SK-N-SH (cell line): ENCODE measurements at regions not wholly inside any gene's neighbourhood (a gene's known extent, or its start where the extent isn't known, plus 50 kb on each side); places are given as distances from the start of the nearest gene placed in this dataset.

Experiments used
- CHD2 ChIP-seq: fragments of 150-350 bp; IDR thresholded peaks from 2 replicates; pipeline ENCODE4 v1.6.1; 2018; ENCODE audit warnings: low read length; ENCODE audit not compliant: partially characterized antibody
- ELF1 ChIP-seq: IDR thresholded peaks from 2 replicates; pipeline ENCODE4 v1.4.0; 2012
- FOXJ3 ChIP-seq: sonication (generic); formaldehyde crosslinking; IDR thresholded peaks from 2 replicates; pipeline ENCODE4 v1.5.1; 2020; ENCODE audit warnings: mild to moderate bottlenecking, missing genetic modification reagents
- TAF1 ChIP-seq: IDR thresholded peaks from 2 replicates; pipeline ENCODE4 v1.6.1; 2012; ENCODE audit warnings: low read depth, mild to moderate bottlenecking, low read length, moderate library complexity, borderline replicate concordance
- YY1 ChIP-seq: IDR thresholded peaks from 2 replicates; pipeline ENCODE4 v1.4.0; 2012; ENCODE audit warnings: low read depth, mild to moderate bottlenecking
- TF ChIP-seq, protein P1 (sequence below): fragments of 150-350 bp; IDR thresholded peaks from 2 replicates; pipeline ENCODE4 v1.6.1; 2017; ENCODE audit warnings: antibody characterized with exemption, low read length, low read depth, borderline replicate concordance
- TF ChIP-seq, protein P2 (sequence below): fragments of 200-600 bp; sonication (generic); IDR thresholded peaks from 2 replicates; pipeline ENCODE4 v1.6.1; 2017; ENCODE audit warnings: antibody characterized with exemption, mild to moderate bottlenecking, moderate library complexity
- TF ChIP-seq, protein P3 (sequence below): IDR thresholded peaks from 2 replicates; pipeline ENCODE4 v1.6.1; 2012; ENCODE audit warnings: mild to moderate bottlenecking, low read depth, low read length, moderate library complexity

- TF ChIP-seq, protein P1, sequence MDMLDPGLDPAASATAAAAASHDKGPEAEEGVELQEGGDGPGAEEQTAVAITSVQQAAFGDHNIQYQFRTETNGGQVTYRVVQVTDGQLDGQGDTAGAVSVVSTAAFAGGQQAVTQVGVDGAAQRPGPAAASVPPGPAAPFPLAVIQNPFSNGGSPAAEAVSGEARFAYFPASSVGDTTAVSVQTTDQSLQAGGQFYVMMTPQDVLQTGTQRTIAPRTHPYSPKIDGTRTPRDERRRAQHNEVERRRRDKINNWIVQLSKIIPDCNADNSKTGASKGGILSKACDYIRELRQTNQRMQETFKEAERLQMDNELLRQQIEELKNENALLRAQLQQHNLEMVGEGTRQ, result no peak
- TF ChIP-seq FOXJ3 (no peak), YY1 (no peak), CHD2 (no peak), TAF1 (no peak), ELF1 (no peak)
- TF ChIP-seq, protein P2, sequence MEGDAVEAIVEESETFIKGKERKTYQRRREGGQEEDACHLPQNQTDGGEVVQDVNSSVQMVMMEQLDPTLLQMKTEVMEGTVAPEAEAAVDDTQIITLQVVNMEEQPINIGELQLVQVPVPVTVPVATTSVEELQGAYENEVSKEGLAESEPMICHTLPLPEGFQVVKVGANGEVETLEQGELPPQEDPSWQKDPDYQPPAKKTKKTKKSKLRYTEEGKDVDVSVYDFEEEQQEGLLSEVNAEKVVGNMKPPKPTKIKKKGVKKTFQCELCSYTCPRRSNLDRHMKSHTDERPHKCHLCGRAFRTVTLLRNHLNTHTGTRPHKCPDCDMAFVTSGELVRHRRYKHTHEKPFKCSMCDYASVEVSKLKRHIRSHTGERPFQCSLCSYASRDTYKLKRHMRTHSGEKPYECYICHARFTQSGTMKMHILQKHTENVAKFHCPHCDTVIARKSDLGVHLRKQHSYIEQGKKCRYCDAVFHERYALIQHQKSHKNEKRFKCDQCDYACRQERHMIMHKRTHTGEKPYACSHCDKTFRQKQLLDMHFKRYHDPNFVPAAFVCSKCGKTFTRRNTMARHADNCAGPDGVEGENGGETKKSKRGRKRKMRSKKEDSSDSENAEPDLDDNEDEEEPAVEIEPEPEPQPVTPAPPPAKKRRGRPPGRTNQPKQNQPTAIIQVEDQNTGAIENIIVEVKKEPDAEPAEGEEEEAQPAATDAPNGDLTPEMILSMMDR, result no peak
- TF ChIP-seq, protein P3, sequence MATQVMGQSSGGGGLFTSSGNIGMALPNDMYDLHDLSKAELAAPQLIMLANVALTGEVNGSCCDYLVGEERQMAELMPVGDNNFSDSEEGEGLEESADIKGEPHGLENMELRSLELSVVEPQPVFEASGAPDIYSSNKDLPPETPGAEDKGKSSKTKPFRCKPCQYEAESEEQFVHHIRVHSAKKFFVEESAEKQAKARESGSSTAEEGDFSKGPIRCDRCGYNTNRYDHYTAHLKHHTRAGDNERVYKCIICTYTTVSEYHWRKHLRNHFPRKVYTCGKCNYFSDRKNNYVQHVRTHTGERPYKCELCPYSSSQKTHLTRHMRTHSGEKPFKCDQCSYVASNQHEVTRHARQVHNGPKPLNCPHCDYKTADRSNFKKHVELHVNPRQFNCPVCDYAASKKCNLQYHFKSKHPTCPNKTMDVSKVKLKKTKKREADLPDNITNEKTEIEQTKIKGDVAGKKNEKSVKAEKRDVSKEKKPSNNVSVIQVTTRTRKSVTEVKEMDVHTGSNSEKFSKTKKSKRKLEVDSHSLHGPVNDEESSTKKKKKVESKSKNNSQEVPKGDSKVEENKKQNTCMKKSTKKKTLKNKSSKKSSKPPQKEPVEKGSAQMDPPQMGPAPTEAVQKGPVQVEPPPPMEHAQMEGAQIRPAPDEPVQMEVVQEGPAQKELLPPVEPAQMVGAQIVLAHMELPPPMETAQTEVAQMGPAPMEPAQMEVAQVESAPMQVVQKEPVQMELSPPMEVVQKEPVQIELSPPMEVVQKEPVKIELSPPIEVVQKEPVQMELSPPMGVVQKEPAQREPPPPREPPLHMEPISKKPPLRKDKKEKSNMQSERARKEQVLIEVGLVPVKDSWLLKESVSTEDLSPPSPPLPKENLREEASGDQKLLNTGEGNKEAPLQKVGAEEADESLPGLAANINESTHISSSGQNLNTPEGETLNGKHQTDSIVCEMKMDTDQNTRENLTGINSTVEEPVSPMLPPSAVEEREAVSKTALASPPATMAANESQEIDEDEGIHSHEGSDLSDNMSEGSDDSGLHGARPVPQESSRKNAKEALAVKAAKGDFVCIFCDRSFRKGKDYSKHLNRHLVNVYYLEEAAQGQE, result no peak
Measured at GRCh38 chr1:25054526-25055323, 124.6 kb upstream of the RUNX3 start.
